DMS 273 (cell line): ENCODE measurements at regions not wholly inside any gene's neighbourhood (a gene's known extent, or its start where the extent isn't known, plus 50 kb on each side); places are given as distances from the start of the nearest gene placed in this dataset.
A peak's percentile ranks its signal among the peaks of the same experiment; 100 is the strongest.
"Not testable (repeated sequence)": the region's sequence is repeated elsewhere in the genome, so short reads cannot be mapped to it uniquely, and the experiment has no call there.

Experiments used
- DNase-seq: peaks from one replicate; lab custom pipeline; 2025; ENCODE audit not compliant: unreplicated experiment; lab: John Stamatoyannopoulos, UW

GRCh38 chr3:39651993-39652739, 157.2 kb upstream of the MYRIP start:
- no peak for DNase-seq

DNA sequence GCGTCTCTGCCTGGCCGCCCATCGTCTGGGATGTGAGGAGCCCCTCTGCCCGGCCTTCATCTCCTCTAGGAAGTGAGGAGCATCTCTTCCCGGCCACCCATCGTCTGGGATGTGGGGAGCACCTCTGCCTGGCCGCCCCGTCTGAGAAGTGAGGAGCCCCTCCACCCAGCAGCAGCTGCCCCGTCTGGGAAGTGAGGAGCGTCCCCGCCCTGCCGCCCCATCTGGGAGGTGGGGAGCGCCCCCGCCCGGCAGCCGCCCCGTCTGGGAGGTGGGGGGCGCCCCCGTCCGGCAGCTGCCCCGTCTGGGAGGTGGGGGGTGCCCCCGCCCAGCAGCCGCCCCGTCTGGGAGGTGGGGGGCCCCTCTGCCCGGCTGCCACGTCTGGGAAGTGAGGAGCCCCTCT, 153.7 kb upstream of the MYRIP start:
- not testable (repeated sequence) for DNase-seq

DNA sequence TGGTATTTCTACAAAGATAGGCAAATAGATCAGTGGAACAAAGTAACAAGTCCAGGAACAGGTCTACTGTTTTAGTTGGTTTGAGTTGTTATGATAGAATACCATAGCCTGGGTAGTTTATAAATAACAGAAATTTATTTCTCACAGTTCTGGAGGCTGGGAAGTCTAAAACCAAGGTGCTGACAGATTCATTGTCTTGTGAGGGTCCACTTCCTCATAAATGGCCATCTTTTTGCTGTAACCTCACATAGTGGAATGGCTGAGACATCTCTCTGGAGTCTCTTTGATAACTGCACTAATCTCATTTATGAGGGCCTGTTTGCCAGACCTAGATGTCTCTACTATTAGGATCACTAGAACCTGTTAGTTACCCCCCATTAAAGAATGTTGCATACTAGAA, 152.3 kb upstream of the MYRIP start:
- DNase-seq = no peak

DNA sequence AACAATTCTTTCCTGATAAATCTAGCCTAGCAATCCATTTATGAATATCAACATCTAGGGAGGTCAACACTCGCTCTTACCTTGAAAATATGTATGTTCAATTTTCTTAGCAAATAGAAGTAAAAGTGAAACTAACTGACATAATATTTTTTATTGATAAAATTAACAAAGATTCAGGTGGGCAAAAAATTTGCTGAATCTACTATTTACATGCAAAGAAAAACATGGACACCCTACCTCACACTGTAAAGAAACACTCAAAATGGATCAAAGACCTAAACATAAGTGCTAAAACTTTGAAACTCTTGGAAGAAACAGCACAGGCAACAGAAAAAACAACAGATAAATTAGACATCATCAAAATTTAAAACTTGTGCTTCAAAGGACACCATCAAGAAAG, 151.6 kb upstream of the MYRIP start:
- no peak for DNase-seq

GRCh38 chr3:39664931-39665330, 144.5 kb upstream of the MYRIP start:
- DNase-seq = no peak

- no peak for DNase-seq
These were observed 144.0 kb upstream of the MYRIP start for GRCh38 chr3:39665441-39665840.

DNA sequence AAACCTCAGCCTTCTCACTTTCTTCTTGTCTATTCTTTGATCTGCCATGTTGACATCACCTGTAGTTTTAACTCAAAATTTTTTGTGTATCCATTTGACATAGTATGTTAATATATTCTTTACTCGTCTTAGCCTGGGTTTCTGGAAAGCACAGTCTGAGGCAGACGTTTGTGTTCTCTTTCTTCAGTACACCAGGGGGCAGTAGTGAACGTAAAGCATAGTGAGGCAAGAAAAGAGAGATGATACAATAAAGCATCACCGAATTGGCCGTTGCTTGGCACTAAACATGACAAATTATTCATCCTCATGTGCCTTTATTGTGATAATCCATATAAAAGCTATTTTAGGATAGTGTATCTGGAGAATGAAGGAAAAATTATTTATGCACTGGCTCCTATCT, 141.0 kb upstream of the MYRIP start:
- peak; percentile 70 for DNase-seq

DNA sequence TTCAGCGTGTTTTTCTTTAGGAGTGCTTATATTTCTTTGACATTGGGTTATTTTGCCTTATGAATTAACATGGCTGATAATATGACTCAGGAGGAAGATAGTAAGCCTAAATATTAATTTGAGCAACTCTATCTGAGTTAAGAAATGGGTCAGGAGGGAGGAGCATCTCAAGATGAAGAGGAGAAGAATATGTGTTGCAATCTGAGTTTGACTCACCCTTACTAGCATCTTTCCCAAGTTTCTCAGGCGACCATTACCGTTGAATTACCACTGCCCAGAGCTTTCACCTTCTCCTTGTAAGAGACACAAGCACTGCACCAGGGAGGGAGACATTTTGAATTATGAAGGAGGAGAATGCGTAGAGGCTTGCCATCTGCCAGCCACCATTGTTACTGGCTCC, 138.3 kb upstream of the MYRIP start:
- DNase-seq = no peak

DNA sequence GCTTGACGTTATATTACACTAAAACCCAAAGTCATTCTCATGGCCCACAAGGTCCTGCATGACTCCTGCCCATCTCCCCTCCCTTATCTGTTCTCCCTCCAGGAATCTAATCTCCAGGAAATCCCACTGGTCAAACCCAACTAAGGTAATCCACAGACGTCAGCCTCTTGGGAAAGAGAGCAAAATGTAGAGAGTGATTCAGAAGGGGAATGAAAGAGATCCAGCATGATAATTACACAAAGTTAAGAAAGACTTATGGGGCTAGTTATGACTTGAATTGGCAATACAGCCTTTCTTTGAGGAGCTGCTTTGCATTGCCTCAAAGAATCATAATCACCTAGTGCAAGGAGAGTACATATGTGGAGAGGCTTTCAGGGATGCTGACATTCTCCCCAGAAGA, 137.8 kb upstream of the MYRIP start:
- no peak for DNase-seq

DNA sequence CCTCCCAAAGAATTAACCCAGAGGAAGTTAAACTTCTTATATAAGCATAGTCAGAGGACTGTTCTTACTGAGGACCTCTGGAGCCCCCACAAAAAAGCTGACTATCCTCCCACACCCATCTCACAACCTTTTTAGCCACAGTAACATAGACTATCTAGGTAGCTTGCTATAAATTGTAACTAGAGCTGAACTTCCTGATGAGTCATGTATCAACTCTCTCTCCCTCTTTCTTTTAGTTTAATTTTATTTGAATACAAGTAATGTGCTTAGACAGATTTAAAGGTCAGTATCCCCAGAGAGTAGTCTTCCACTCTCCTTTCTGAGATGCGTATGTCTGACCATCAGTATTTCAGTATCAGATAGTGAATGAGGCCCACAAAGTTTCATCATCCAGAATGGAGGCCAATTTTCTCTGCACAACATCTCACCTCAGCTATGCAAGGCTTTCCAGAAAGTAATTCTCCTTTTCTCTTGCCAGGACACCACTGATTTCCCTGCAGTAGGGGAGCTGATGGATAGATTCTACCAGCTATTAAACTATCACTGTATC, 104.0 kb upstream of the MYRIP start:
- no peak for DNase-seq

GRCh38 chr3:39707314-39707909, 102.0 kb upstream of the MYRIP start:
- peak; percentile 53 for DNase-seq

DNA sequence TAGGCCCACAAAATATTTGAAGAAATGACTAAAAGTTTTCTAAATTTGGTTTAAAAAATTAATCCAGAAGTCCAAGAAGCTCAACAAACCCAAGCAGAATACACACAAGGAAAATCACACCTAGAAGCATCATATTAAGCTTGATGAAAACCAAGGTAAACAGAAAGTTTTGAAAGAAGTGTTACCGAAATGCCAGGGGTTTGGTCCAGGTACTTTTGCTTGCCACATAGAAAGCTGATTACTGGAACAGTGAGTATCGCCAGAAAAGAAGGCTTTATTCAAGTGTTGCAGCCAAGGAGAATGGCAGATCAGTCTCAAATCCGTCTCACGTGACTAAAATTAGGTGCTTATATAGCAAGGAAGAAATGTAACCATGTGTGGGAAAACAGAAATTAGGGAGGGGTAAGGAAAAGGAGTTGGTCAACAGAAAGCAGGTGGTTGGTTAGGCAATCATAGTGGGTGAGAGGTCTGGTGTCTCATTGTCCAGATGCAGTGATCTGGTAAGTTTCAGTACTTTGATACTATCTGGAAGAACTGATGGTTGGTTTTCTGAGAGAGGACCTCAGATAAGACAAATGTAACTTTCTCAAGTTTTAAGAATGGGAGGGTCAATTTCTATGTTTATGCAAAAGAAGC, 96.9 kb upstream of the MYRIP start:
- DNase-seq = no peak

GRCh38 chr3:39713341-39713740, 96.1 kb upstream of the MYRIP start:
- not testable (repeated sequence) for DNase-seq

- DNase-seq = no peak
These were observed 92.6 kb upstream of the MYRIP start for GRCh38 chr3:39716849-39717248.

GRCh38 chr3:39718674-39719595, 90.5 kb upstream of the MYRIP start:
- DNase-seq = peak; percentile 34

DNA sequence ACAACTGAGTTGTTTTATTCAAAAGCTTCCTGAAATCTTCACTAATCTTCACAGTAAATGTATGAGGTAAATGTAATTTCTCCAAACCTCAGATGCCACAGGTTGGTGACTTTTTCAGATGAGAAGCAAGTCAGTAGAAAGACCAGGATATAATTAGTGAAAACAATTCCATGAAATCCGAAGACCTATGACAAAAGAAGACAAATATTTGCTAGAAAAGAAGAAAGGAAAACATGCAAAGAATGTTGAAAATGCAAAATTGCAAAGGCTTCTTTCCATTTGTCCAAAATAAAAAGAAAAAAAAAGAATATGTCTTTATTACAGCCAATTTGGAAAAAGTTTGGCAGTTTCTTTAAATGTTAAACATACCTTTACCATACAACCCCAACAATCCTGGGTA, 88.3 kb upstream of the MYRIP start:
- no peak for DNase-seq

DNA sequence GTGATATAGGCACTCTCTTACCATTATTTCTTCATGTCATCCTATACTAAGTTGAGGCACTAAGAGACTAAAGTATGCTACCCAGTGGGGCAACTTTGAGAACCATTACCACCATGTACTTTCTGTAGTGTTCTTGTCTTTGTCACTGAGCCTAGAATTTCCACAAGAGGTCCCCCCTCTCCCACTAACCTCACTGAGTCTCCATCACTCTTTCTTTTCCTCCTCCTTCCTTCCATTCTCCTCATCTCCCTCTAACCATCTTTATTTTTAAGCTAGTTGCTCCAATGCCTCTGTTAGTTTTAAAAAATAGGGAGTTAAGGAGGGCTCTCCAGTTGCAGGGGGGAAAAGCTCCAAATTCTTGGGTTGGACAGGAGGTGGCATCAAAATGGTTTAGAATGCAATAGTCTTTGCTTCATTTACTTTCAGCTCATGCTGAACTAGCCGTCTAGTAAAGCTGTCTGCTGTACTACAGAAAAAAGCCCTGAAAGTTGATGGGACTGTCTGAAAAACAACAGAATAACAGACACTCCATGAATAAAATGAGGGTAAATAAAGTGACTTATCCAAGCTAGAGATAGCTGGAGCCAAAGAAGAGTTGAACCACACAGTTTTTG, 85.1 kb upstream of the MYRIP start:
- peak; percentile 10 for DNase-seq

DNA sequence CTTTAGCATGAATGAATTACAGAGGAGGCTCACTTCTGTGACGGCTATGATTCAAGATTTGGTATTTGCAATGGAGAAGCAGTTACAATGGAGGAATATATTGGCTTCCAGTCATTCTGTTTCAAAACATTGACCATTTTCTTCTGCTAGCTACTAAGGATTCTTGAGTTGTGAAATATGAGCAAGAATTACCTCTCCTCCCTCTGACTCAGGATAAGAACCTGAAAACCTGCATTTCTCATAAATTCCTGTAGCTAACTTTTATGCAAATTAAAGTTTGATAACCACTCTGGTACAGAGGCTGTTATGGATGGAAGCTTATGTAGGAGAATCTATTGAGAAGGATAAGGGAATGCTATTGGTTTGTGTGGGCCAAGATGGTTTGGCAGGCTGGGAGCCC, 84.1 kb upstream of the MYRIP start:
- DNase-seq = no peak

DNA sequence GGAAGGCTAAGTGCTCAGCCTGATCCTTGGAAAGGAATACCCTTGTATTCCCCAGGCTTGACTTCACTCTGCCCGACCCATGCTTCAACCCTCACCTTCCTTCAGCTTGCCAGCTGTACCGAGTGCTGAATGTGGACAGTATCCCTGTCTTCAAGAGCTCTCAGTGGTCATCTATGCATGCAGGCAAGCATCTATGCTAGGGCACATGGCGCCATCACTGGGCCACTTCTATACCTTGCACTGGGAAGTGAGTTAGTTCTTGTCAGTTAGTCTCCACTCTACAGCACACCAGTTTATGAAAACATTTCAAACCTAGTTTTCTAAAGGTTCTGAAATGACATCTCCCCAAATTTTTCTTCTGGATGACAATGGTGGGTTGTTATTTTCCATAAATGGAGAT, 82.0 kb upstream of the MYRIP start:
- DNase-seq = no peak

GRCh38 chr3:39733804-39734203, 75.6 kb upstream of the MYRIP start:
- no peak for DNase-seq

GRCh38 chr3:39739658-39740057, 69.8 kb upstream of the MYRIP start:
- not testable (repeated sequence) for DNase-seq
